Activated T-helper 1 cell treated with anti-CD3 and anti-CD28 coated beads, Interleukin-2, amount 50 U/mL, for 16 hours (primary cell): ENCODE measurements at regions not wholly inside any gene's neighbourhood (a gene's known extent, or its start where the extent isn't known, plus 50 kb on each side); places are given as distances from the start of the nearest gene placed in this dataset.

Experiments
- DNase-seq, 2 donors: peaks; one replicate each; pipeline ENCODE4 v3.0.0-alpha.2; 2020; ENCODE audit warnings: low read depth in 1 of 2, low spot score in 1 of 2

DNA sequence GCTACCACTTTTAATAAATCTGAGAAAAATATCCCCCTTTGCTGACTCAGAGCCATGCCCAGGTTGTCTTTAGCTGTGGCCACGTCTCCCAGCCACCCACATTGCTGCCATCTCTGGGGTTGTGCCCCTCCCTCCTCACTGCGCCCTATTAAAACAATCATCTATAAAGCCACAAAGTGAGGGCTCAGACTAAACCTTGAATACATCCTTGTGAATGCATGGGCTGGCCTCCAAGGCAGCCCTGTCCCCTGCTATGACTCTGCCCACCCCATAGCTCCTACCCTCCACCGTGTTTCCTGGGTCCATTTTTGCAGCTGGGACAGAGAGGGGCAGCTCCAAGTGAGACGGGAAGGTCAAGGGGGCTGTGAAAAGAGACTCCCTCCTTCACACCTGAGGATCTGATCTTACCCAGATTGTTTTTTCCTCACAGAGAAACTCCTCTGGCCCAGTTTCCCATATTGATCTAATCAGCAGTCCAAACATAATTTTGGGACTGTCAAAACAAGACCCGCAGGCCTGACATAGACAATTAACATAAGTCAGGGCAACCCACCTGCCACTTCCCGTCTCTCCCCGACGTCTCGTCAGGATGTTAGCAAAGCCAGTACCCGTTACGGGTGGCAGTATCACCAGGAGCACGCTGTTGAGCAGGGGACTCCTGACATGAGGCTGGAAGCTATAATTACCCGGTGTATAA lies 199.0 kb downstream of the KATNAL1 start:
- DNase-seq: no peak

DNA sequence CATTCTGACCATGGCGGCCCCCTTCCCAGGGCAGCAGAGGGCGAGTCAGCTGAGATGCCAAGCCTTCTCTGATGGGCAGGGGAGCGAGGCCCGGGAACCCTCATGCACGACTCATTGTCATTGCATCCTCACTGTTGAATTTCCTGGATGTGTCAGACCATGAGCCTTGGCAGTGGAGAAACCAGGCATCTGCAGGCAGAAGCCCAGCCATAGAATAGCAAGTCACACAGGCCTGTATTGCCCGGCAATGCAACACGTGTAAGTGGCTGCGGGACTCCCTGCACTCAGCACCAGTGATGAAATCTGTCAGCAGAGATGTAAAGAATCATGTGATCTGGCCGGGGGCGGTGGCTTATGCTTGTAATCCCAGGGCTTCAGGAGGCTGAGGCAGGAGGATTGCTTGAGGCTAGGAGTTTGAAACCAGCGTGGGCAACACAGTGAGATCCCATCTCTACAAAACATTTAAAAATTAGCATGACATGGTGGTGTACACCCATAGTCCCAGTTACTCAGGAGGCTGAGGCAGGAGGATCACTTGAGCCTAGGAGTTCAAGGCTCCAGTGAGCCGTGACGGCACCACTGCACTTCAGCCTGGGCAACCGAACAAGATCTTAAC lies 199.7 kb downstream of the KATNAL1 start:
- DNase-seq: no peak

- DNase-seq: no peak
Measured at GRCh38 chr13:30107121-30107520, 200.2 kb downstream of the KATNAL1 start.

- no peak for DNase-seq
Measured at GRCh38 chr13:30105381-30105780, 202.0 kb downstream of the KATNAL1 start.

- no peak for DNase-seq
Measured at GRCh38 chr13:30103161-30103840, 204.1 kb downstream of the KATNAL1 start.

- DNase-seq: no peak
Measured at GRCh38 chr13:30100226-30100625, 207.1 kb downstream of the KATNAL1 start.

DNA sequence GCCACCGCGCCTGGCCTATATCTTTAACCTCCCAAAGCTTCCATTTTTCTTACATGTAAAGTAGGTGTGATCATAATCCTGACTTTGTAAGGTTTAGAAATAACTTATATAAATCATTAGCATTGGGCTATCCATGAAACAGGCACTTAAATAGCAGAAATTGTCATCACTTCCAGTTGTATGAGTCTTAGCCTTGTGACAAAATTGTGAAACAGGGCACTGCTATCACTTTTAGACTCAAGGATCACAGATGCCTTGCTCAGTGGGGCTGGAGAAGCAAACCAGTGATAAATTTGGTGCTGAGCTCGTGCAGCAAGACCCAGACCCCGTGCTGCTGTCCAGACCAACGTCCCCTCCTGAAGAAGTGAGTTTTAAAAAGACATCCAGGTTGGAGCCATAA lies 209.7 kb downstream of the KATNAL1 start:
- no peak for DNase-seq

GRCh38 chr13:30097089-30097488 lies 210.3 kb downstream of the KATNAL1 start:
- DNase-seq: no peak

DNA sequence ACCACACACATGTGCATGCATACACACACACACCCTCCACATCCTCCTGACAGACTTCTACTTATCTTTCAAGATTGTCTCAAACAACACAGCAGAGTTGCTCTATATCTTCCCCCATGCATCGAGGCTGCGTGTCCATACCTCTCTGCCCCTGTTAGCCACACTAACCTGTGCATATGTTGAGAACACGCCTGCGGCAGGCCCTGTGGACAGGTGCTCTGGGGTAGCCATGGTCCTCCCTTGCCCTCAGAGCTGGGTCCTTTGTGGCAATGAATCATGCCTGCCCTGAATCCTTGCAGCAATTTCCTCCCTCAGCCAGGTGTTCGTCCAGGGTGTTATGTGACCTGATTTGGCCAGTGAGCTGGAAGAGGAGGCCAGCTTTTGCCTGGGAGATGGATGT lies 213.3 kb downstream of the KATNAL1 start:
- DNase-seq: no peak

GRCh38 chr13:30093236-30093635 lies 214.1 kb downstream of the KATNAL1 start:
- no peak for DNase-seq

DNA sequence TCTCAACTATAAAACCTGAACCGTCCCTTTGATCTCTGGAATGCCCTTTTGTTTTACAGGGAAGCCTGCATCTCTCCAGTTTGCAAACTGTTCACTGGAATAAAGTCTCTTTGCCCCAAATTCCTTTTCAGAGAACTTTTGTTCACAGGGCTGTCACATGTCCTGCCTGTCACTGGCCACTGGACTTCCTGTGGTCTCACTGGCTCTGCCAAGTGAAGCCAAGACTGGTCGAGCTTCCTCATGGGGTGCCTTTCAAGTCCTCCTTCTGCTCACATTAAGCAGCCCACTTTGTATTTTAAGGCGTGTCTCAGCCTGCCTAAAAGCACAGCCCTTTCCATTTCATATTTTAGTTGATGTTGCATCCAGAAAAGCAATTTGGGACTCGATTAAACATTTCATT lies 215.7 kb downstream of the KATNAL1 start:
- DNase-seq: no peak

DNA sequence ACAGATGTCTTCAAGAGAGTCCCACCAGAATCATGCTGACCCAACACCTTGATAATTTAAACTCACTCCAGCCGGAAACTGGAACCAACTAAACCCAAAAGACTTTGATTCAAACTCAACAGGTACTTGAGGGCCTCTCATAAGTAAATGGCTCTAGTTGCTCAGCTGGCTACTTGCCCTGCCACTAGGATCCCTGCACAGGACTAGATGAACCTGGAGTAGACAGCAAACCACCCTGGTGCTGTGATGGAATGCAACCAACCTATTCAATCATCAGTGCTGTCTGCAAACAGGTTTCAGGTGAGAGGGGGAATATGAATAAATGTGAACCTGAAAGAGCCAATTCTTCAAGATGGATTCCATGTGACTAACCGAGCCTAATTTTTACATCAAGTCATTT lies 216.3 kb downstream of the KATNAL1 start:
- no peak for DNase-seq

DNA sequence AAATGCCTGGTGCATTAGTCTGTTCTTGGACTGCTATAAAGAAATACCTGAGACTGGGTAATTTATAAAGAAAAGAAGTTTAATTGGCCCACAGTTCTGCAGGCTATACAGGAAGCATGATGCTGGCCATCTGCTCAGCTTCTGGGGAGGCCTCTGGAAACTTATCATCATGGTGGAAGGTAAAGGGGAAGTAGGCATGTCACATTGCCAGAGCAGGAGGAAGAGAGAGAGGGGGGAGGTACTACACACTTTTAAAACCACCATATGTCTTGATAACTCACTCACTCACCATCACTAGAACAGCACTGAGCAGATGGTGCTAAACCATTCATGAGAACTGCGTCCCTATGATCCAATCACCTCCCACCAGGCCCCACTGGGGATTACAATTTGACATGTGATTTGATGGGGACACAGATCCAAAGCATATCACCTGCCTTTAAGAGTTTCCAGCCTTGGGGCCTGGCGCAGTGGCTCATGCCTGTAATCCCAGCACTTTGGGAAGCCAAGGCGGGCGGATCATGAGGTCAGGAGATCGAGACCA lies 219.0 kb downstream of the KATNAL1 start:
- no peak for DNase-seq

DNA sequence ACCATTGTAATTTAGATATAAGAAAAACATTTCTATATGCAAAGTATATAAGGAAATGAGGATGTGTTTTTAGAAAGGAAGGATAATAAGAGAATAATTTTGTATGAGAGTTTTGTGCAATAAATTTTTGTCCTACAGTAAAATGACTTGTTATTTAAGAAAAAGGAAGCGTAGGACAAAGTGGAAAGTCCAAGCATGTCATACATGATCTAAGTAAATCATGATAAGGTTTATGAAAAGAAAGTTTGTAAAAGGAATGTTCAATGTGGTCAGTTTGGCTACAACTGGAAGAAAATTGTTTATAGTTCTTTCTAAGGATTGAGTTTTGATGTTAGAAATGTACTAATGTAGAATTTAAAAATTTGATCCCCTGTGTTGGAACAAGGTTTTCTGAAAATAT lies 222.3 kb downstream of the KATNAL1 start:
- no peak for DNase-seq

- DNase-seq: no peak
Measured at GRCh38 chr13:30082391-30082790, 225.0 kb downstream of the KATNAL1 start.

GRCh38 chr13:30081331-30081730 lies 226.0 kb downstream of the KATNAL1 start:
- no peak for DNase-seq

DNA sequence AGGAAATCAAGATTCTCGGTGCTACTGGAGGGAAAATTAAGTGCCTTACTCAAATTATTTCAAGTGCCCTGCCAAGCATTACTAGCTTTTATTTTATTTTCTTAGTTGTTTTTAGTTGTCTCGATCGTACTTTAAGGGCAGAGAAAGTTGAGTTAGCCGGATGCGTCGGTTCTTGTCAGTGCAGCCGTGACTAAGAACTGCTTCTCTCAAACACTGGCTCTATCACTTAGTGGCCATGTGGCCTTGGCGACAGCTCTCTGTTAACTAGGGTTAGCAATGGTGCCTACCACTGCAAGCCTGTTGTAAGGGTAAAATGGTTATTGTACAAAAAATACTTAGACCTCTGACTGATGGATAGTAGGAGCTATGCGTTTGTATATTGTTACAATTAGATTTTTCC lies 227.8 kb downstream of the KATNAL1 start:
- DNase-seq: no peak

- no peak for DNase-seq
Measured at GRCh38 chr13:30078059-30078458, 227.6 kb upstream of the UBL3 start.

DNA sequence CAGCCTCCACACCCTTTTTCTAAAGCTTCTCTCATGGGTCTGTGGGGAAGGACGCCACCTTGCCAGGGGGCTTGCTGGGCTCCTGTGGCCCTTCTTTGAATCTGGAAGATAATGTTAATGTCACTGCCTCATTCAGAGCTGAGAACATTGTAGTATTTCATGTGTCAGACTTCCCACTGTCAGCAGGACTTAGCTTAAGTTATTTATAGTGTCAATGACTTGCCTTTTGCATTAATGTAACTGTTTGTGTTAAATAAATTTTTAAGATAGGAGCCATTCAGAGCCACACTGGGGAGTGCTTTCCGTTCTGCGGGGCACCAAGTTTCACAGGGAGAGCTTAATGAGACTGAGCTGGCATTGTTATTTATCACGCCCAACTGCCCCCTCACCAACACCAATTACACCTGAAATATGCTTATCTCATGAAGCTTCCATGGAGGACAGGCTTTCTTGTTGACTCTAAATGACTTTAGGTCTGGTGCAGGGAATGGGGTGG lies 226.9 kb upstream of the UBL3 start:
- DNase-seq: no peak

DNA sequence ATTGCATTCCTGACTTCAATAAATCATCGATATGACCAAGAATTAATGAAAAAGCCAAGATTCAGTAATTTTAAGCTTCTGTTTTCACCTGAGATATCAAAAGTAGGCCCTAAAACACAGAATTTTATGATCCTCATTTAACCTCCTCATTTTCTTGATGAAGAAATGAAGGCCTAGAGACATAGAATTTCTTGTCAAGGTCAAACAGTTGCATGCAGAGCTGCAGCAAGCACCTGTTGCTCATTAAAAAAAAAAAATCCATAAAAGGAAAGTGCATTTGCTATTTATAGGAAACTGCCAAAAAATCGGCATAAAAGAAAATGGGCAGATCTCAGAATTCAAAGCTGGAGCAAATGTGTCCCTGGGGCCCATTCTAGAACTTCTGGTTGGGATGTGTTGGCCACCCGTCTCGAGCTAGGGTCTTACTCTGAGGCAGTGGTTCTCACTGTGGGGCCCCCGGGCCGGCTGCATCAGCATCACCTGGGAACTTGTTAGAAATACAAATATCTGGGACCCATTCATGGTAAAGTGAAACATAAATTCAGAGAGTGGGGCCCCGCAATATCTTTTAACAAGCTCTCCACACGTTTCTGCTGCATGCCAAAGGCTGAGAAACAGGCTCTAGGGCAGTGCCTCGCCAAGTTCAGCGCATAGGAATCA lies 224.7 kb upstream of the UBL3 start:
- DNase-seq: no peak

DNA sequence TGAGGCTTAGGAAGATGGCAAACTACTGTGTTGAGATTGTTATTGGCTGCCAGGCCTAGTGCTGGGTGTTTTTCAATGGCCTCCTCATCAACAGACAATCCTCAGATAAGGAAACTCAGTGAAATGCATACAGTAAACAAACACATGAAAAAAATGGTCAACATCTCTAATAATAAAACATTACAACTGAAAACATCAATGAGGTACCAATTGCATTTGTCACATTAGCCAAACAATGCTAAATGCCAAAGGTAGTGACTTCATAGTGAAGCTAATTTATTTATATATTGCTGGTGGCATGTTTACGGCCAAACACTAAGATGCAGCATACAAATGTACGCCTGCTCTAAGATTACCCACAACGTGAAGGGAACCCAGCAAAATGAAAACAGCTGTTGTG lies 224.0 kb upstream of the UBL3 start:
- DNase-seq: no peak

DNA sequence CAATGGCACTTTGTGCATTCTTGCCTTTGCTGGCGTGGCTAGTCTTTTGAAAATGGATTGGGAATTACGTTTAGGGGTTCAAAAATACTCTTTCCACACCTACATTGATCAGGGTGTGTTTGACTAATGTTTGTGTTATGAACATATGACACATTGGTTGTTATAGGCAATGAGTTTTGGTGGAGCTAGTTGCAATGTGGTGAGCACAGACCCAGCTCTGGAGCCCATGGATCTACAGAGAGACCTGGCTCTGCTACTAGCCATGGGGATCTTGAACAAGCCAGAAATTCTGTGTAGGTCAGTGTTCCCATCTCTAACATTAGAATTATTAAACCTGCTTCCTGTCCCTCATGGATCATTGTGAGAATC lies 222.4 kb upstream of the UBL3 start:
- DNase-seq: no peak
